ENCODE measurements at regions not wholly inside any gene's neighbourhood (a gene's known extent, or its start where the extent isn't known, plus 50 kb on each side); places are given as distances from the start of the nearest gene placed in this dataset.

GRCh38 chr15:77909182-77909940, 168.2 kb downstream of the TBC1D2B start:
- TF ChIP-seq POLR2A (IDR thresholded peaks at IDR 0.05; ENCODE audit: low read length) (no peak), GATA1 (IDR thresholded peaks at IDR 0.05; ENCODE audit: low read depth, low read length) (no peak)
